Vagina (tissue), 2 donors: ENCODE measurements at regions not wholly inside any gene's neighbourhood (a gene's known extent, or its start where the extent isn't known, plus 50 kb on each side); places are given as distances from the start of the nearest gene placed in this dataset.
"Not testable (repeated sequence)": the region's sequence is repeated elsewhere in the genome, so short reads cannot be mapped to it uniquely, and the experiment has no call there.

ENCODE experiments used
- CTCF ChIP-seq, 3 experiments: fragments of 450-650 bp in 2 of 3; fragments of 200-600 bp in 1 of 3; sonication (generic) in 1 of 3; IDR thresholded peaks; one replicate each; pipeline ENCODE4 v1.5.1; 2017 to 2019; ENCODE audit warnings: antibody characterized with exemption in 3 of 3, mild to moderate bottlenecking in 2 of 3, moderate library complexity in 2 of 3
- POLR2AphosphoS5 ChIP-seq, 2 donors: sonication (generic); formaldehyde crosslinking; IDR thresholded peaks; one replicate each; pipeline ENCODE4 v1.9.0; 2017; ENCODE audit warnings: antibody characterized with exemption in 2 of 2, mild to moderate bottlenecking in 2 of 2, low read depth in 1 of 2; ENCODE audit not compliant: insufficient read depth in 1 of 2

GRCh38 chrX:102858826-102859549 is 78.1 kb upstream of the RAB40AL start:
- TF ChIP-seq CTCF (IDR thresholded peaks at IDR 0.05); POLR2AphosphoS5 (IDR thresholded peaks at IDR 0.05; ENCODE audit: insufficient read depth in 1 of 2, low read depth in 1 of 2): not testable (repeated sequence)
